Mammary epithelial cell (primary cell): ENCODE measurements at regions not wholly inside any gene's neighbourhood (a gene's known extent, or its start where the extent isn't known, plus 50 kb on each side); places are given as distances from the start of the nearest gene placed in this dataset.

ENCODE experiments used
- EZH2 ChIP-seq: IDR thresholded peaks from 2 replicates; pipeline ENCODE4 v1.6.1; 2012; ENCODE audit warnings: low read length, inconsistent platforms, borderline replicate concordance
- TF ChIP-seq, protein P1 (sequence below), 2 donors: IDR thresholded peaks in 1 of 2; conservative IDR thresholded peaks in 1 of 2; 2 replicates each; pipeline ENCODE4 v1.5.1; 2011 to 2012; ENCODE audit warnings: inconsistent platforms in 2 of 2, low read length in 2 of 2, mild to moderate bottlenecking in 2 of 2, control low read depth in 1 of 2, low read depth in 1 of 2; ENCODE audit not compliant: insufficient read depth in 1 of 2; ENCODE audit errors: extremely low read depth in 1 of 2

DNA sequence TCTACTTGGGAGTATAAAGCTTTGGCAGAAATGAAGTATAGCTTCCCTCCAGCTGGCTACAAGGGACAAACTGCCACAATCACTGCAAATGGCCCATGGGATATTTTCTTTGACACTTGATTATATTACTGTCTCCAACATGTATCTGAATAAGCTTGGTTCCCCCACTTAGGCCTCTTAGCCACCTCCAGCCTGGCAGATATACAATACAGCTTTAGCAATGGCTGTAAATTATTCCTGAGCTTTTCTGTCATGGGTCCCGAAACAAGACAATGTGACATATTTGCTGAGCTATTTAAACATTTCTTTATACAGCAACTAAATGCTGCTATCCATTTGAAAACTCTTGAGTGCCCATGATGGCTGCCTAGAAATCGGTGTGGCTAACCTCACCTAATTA, 406.2 kb downstream of the SUCLG1 start:
- TF ChIP-seq, protein P1, sequence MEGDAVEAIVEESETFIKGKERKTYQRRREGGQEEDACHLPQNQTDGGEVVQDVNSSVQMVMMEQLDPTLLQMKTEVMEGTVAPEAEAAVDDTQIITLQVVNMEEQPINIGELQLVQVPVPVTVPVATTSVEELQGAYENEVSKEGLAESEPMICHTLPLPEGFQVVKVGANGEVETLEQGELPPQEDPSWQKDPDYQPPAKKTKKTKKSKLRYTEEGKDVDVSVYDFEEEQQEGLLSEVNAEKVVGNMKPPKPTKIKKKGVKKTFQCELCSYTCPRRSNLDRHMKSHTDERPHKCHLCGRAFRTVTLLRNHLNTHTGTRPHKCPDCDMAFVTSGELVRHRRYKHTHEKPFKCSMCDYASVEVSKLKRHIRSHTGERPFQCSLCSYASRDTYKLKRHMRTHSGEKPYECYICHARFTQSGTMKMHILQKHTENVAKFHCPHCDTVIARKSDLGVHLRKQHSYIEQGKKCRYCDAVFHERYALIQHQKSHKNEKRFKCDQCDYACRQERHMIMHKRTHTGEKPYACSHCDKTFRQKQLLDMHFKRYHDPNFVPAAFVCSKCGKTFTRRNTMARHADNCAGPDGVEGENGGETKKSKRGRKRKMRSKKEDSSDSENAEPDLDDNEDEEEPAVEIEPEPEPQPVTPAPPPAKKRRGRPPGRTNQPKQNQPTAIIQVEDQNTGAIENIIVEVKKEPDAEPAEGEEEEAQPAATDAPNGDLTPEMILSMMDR (conservative IDR thresholded peaks at IDR 0.05 in 1 of 2, IDR thresholded peaks at IDR 0.05 in 1 of 2; ENCODE audit: extremely low read depth in 1 of 2, insufficient read depth in 1 of 2, low read depth in 1 of 2, low read length in 2 of 2): no peak
- TF ChIP-seq EZH2: no peak
